Keratinocyte (primary cell): ENCODE measurements at regions not wholly inside any gene's neighbourhood (a gene's known extent, or its start where the extent isn't known, plus 50 kb on each side); places are given as distances from the start of the nearest gene placed in this dataset.

Experiments used
- DNase-seq: peaks from one replicate; pipeline ENCODE4 v3.0.0-alpha.2; 2011; ENCODE audit warnings: low read depth, missing footprints, low spot score
- FAIRE-seq: peaks from 2 replicates; lab custom pipeline; 2011; peaks lifted over from hg19 to GRCh38; lab: Jason Lieb, UNC
- H2AFZ ChIP-seq: 2 replicates; pipeline ENCODE4 v1.6.0; 2012; ENCODE audit warnings: low read length, control low read depth, inconsistent platforms; ENCODE audit not compliant: control insufficient read depth
- H3K27ac ChIP-seq: 2 replicates; pipeline ENCODE4 v1.5.1; 2011; ENCODE audit warnings: low read length; ENCODE audit not compliant: control insufficient read depth, insufficient read depth
- H3K27me3 ChIP-seq: 3 replicates; pipeline ENCODE4 v1.6.0; 2011; ENCODE audit warnings: low read length; ENCODE audit not compliant: control insufficient read depth, insufficient read depth; ENCODE audit errors: extremely low read depth
- H3K36me3 ChIP-seq, 2 experiments: 2 replicates in 1 of 2; 3 replicates in 1 of 2; pipeline ENCODE4 v1.5.1; 2011; ENCODE audit warnings: low read length in 2 of 2, mild to moderate bottlenecking in 1 of 2; ENCODE audit not compliant: control insufficient read depth in 2 of 2, insufficient read depth in 2 of 2; ENCODE audit errors: extremely low read depth in 1 of 2
- H3K4me1 ChIP-seq: 3 replicates; pipeline ENCODE4 v1.5.1; 2011; ENCODE audit warnings: low read length; ENCODE audit not compliant: control insufficient read depth, insufficient read depth; ENCODE audit errors: extremely low read depth
- H3K4me2 ChIP-seq: 3 replicates; pipeline ENCODE4 v1.6.0; 2011; ENCODE audit warnings: low read depth, low read length; ENCODE audit not compliant: control insufficient read depth, insufficient read depth; ENCODE audit errors: extremely low read depth
- H3K4me3 ChIP-seq, 3 experiments: fragments of 200-600 bp in 1 of 3; sonication (generic) in 1 of 3; 2 replicates in 2 of 3; 3 replicates in 1 of 3; pipeline ENCODE4 v1.5.1; 2011 to 2016; ENCODE audit warnings: low read length in 3 of 3, mild to moderate bottlenecking in 3 of 3, control low read depth in 2 of 3, inconsistent platforms in 1 of 3, low read depth in 1 of 3, mixed read lengths in 1 of 3, mixed run types in 1 of 3, moderate library complexity in 1 of 3; ENCODE audit not compliant: control insufficient read depth in 2 of 3, insufficient read depth in 2 of 3; ENCODE audit errors: extremely low read depth in 1 of 3
- H3K79me2 ChIP-seq: 2 replicates; pipeline ENCODE4 v1.6.0; 2012; ENCODE audit warnings: low read length; ENCODE audit not compliant: control insufficient read depth, insufficient read depth
- H3K9ac ChIP-seq: 3 replicates; pipeline ENCODE4 v1.6.0; 2011; ENCODE audit warnings: low read length; ENCODE audit not compliant: control insufficient read depth, insufficient read depth; ENCODE audit errors: extremely low read depth
- H3K9me1 ChIP-seq: 3 replicates; pipeline ENCODE4 v1.6.0; 2011; ENCODE audit warnings: low read length; ENCODE audit not compliant: control insufficient read depth, insufficient read depth; ENCODE audit errors: extremely low read depth
- H3K9me3 ChIP-seq: 2 replicates; pipeline ENCODE4 v1.5.1; 2012; ENCODE audit warnings: low read depth, low read length; ENCODE audit not compliant: control insufficient read depth
- H4K20me1 ChIP-seq: 3 replicates; pipeline ENCODE4 v1.6.0; 2011; ENCODE audit warnings: low read length; ENCODE audit not compliant: control insufficient read depth, insufficient read depth; ENCODE audit errors: extremely low read depth
- CTCF ChIP-seq, 3 experiments: IDR thresholded peaks in 1 of 3; conservative IDR thresholded peaks in 1 of 3; optimal IDR thresholded peaks in 1 of 3; 2 replicates in 2 of 3; 3 replicates in 1 of 3; pipeline versions ENCODE3 to v1.5.1; 2011; ENCODE audit warnings: low read length in 3 of 3, mild to moderate bottlenecking in 3 of 3, moderate library complexity in 2 of 3, control low read depth in 1 of 3, inconsistent platforms in 1 of 3; ENCODE audit not compliant: insufficient read depth in 2 of 3; ENCODE audit errors: extremely low read depth in 1 of 3
- EZH2 ChIP-seq: IDR thresholded peaks from one replicate; pipeline ENCODE4 v1.6.1; 2012; ENCODE audit warnings: inconsistent platforms, mild to moderate bottlenecking, low read length, moderate library complexity
- dilution Hi-C: fragments of 300-500 bp; cut with MboI; formaldehyde crosslinking; loops from one replicate; pipeline ENCODE4 v1.7.0; 2020; ENCODE audit warnings: low sequenced_read_pairs; ENCODE audit not compliant: extremely low pct_ligation_motif_present

GRCh38 chr1:218640173-218640572 lies 295.0 kb downstream of the TGFB2 start:
- TF ChIP-seq CTCF (optimal IDR thresholded peaks at IDR 0.05 in 1 of 3, IDR thresholded peaks at IDR 0.05 in 1 of 3, conservative IDR thresholded peaks at IDR 0.05 in 1 of 3; ENCODE audit: extremely low read depth in 1 of 3, insufficient read depth in 2 of 3, low read length in 3 of 3), result no peak
- no peak for TF ChIP-seq EZH2
- no peaks in the 10 kb centered on the region for H3K4me1 ChIP-seq
- no peak overlapping the region for H2AFZ ChIP-seq
- no peaks in the 10 kb centered on the region for H3K36me3 ChIP-seq
- H4K20me1 ChIP-seq, result no peaks in the 10 kb centered on the region
- no peak overlapping the region for H3K4me2 ChIP-seq
- FAIRE-seq, result no peak
- H3K79me2 ChIP-seq, result no peaks in the 10 kb centered on the region
- no peaks in the 10 kb centered on the region for H3K27me3 ChIP-seq
- no peak overlapping the region for H3K4me3 ChIP-seq
- no peak overlapping the region for H3K27ac ChIP-seq
- no peaks in the 10 kb centered on the region for H3K9me3 ChIP-seq
- no peak for DNase-seq
- H3K9ac ChIP-seq, result no peak overlapping the region
- H3K9me1 ChIP-seq, result no peaks in the 10 kb centered on the region
- dilution Hi-C loops, result no loop called here

- DNase-seq (no peak), FAIRE-seq (peak; percentile 5)
- dilution Hi-C loops, result no loop called here
- TF ChIP-seq CTCF (optimal IDR thresholded peaks at IDR 0.05 in 1 of 3, IDR thresholded peaks at IDR 0.05 in 1 of 3, conservative IDR thresholded peaks at IDR 0.05 in 1 of 3; ENCODE audit: extremely low read depth in 1 of 3, insufficient read depth in 2 of 3, low read length in 3 of 3), result no peak
- Histone ChIP-seq H3K79me2 (no peaks in the 10 kb centered on the region), H2AFZ (peak overlapping the region; percentile 22), H3K27me3 (no peaks in the 10 kb centered on the region), H3K36me3 (no peaks in the 10 kb centered on the region), H3K4me2 (no peak overlapping the region), H3K4me3 (no peak overlapping the region), H3K4me1 (no peaks in the 10 kb centered on the region), H3K9ac (no peak overlapping the region), H3K9me1 (no peaks in the 10 kb centered on the region), H3K27ac (no peak overlapping the region), H4K20me1 (no peaks in the 10 kb centered on the region), H3K9me3 (no peaks in the 10 kb centered on the region)
Observed at GRCh38 chr1:218642033-218642948, 297.2 kb downstream of the TGFB2 start.
